ENCODE measurements at regions not wholly inside any gene's neighbourhood (a gene's known extent, or its start where the extent isn't known, plus 50 kb on each side); places are given as distances from the start of the nearest gene placed in this dataset.
A peak's percentile ranks its signal among the peaks of the same experiment; 100 is the strongest.

DNA sequence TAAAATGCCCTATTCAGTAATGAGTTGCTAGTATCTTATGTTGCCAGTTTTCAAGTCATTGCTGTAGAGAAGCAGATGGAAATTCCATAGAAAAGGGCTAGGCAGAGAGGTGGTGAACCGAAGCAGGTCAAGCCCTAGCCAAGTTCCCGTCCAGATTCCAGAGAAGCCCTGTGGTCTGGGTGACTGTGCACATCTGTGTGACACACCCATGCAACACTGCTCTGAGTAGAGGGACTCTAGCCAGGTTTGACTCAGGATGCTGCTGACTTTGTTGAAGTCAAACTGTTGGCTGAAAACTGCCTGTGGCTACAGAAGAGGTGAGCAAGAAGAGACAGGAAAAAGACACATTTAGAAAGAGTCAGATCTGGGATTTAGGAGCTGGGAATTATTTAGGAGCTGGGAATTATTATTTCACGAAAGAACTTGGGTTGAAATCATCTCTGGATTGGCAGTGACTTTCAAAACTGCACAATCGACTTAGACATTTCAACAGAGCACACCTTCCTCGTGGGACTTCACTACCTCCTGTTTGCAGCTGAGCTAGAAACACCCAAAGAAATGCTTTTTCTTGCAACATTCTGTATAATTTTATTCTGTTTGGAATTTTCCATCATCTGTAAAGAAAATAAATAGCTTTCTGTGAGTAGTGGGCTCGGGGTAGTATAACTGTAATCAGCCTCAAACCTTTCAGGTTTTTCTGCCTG, 149.1 kb upstream of the PRKCQ start:
- DNase-seq (ENCODE audit: low spot score in 2 of 2), result no peak
- Histone ChIP-seq H3K27ac (no peak overlapping the region), H3K4me3 (no peak overlapping the region), H3K9me3 (no peaks in the 10 kb centered on the region), H3K27me3 (no peaks in the 10 kb centered on the region), H3K36me3 (no peaks in the 10 kb centered on the region), H3K4me1 (peaks cover 0 to 16% (median 0%) of the 10 kb centered on the region in 4 donors)
- WGBS, 2 donors, result 46 to 57% methylated on average over 6 of the region's 6 CpGs
- no peak for TF ChIP-seq EP300 (IDR thresholded peaks at IDR 0.05)
- TF ChIP-seq, protein P1, sequence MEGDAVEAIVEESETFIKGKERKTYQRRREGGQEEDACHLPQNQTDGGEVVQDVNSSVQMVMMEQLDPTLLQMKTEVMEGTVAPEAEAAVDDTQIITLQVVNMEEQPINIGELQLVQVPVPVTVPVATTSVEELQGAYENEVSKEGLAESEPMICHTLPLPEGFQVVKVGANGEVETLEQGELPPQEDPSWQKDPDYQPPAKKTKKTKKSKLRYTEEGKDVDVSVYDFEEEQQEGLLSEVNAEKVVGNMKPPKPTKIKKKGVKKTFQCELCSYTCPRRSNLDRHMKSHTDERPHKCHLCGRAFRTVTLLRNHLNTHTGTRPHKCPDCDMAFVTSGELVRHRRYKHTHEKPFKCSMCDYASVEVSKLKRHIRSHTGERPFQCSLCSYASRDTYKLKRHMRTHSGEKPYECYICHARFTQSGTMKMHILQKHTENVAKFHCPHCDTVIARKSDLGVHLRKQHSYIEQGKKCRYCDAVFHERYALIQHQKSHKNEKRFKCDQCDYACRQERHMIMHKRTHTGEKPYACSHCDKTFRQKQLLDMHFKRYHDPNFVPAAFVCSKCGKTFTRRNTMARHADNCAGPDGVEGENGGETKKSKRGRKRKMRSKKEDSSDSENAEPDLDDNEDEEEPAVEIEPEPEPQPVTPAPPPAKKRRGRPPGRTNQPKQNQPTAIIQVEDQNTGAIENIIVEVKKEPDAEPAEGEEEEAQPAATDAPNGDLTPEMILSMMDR (IDR thresholded peaks at IDR 0.05), result no peak
- TF ChIP-seq POLR2A (IDR thresholded peaks at IDR 0.05), result no peak

DNA sequence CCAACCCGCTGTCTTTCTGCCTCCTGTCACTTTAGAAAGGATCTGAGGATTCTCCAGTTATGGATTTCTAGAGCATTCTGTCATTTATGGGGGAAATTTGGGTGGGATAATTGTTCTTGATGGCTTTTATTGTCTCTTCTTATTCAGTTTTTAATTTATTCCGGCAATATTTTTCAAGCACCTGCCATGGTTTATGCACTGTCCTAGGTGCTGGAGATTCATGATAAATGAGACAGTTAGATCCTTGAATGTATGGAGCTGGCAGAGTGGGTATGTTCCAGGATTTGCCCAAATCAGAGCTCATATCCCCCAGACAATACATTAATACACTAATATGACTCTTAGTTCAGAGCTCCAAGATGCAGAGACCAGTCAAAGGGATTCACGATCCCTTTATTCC, 146.8 kb upstream of the PRKCQ start:
- no peak overlapping the region for H3K4me3 ChIP-seq
- 79 to 96% methylated on average over 3 of the region's 3 CpGs for WGBS, 2 donors
- no peak for DNase-seq (ENCODE audit: low spot score in 2 of 2)
- H3K27me3 ChIP-seq, result no peaks in the 10 kb centered on the region
- TF ChIP-seq EP300 (IDR thresholded peaks at IDR 0.05) (no peak), POLR2A (IDR thresholded peaks at IDR 0.05) (no peak)
- TF ChIP-seq, protein P1 (IDR thresholded peaks at IDR 0.05), result no peak
- no peaks in the 10 kb centered on the region for H3K9me3 ChIP-seq
- peaks cover 0 to 22% (median 0%) of the 10 kb centered on the region in 4 donors for H3K4me1 ChIP-seq
- H3K36me3 ChIP-seq, result no peaks in the 10 kb centered on the region
- no peak overlapping the region for H3K27ac ChIP-seq

DNA sequence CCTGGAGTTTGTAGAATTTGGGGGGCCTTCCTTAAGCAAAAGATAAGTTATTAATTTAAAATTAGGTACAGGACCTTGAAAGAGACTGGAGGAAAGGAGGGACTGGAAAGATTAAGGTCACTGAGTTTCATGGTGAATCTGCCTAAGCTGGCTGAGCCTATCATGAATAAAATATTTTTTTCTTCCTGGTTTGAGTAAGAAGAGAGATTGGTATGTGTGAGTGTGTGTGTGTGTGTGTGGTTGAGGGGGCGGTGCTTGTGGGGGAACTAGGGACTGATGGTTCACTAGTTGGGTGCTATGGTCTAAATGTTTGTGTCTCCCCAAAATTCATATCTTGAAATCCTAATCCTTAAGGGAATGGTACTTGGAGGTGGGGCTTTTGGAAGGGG, 142.5 kb upstream of the PRKCQ start:
- Histone ChIP-seq H3K36me3 (no peaks in the 10 kb centered on the region), H3K27me3 (no peaks in the 10 kb centered on the region), H3K4me1 (peaks cover 0 to 15% (median 0%) of the 10 kb centered on the region in 4 donors), H3K4me3 (no peak overlapping the region), H3K9me3 (no peaks in the 10 kb centered on the region), H3K27ac (peak overlapping the region in 2 of 4 donors; percentile 48 to 60)
- 76 to 94% methylated on average over 1 of the region's 1 CpG for WGBS, 2 donors
- DNase-seq (ENCODE audit: low spot score in 2 of 2), result no peak
- TF ChIP-seq POLR2A (IDR thresholded peaks at IDR 0.05), result no peak
- no peak for TF ChIP-seq EP300 (IDR thresholded peaks at IDR 0.05)
- TF ChIP-seq, protein P1 (IDR thresholded peaks at IDR 0.05), result no peak

GRCh38 chr10:6721964-6722615, 142.0 kb upstream of the PRKCQ start:
- WGBS, 2 donors, result 40 to 51% methylated on average over 11 of the region's 11 CpGs
- H3K4me3 ChIP-seq, result no peak overlapping the region
- H3K27me3 ChIP-seq, result no peaks in the 10 kb centered on the region
- H3K4me1 ChIP-seq, result peaks cover 0 to 15% (median 0%) of the 10 kb centered on the region in 4 donors
- H3K36me3 ChIP-seq, result no peaks in the 10 kb centered on the region
- H3K27ac ChIP-seq, result peak overlapping the region in 3 of 4 donors; percentile 16 to 67 (median 60)
- TF ChIP-seq EP300 (IDR thresholded peaks at IDR 0.05) (peak in 1 of 2 donors; percentile 70), POLR2A (IDR thresholded peaks at IDR 0.05) (no peak)
- TF ChIP-seq, protein P1 (IDR thresholded peaks at IDR 0.05), result no peak
- H3K9me3 ChIP-seq, result no peaks in the 10 kb centered on the region
- DNase-seq (ENCODE audit: low spot score in 2 of 2), result peak in 1 of 2 donors; percentile 36

DNA sequence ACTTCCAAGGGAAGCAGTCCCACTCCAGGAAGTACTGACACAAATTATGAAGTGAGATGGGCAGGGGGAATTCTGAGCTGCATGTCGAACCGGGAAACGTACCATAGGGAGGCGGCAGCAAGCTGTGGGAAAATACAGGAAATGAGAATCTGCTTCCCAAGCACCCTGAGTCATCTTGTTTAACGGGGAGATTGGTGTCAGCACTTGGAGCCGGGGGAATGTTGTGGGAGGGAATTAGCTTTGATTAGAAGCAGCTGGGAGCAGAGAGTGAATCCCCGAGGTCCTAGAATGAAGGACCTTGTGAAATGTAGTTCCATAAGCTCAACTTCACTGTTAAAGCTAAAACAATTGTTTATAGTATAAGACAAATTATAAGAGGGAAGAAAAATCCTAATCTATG, 141.4 kb upstream of the PRKCQ start:
- H3K36me3 ChIP-seq, result no peaks in the 10 kb centered on the region
- peak in 1 of 2 donors; percentile 24 for DNase-seq (ENCODE audit: low spot score in 2 of 2)
- H3K9me3 ChIP-seq, result no peaks in the 10 kb centered on the region
- H3K27me3 ChIP-seq, result no peaks in the 10 kb centered on the region
- peaks cover 0 to 15% (median 0%) of the 10 kb centered on the region in 4 donors for H3K4me1 ChIP-seq
- no peak overlapping the region for H3K4me3 ChIP-seq
- 21 to 41% methylated on average over 7 of the region's 7 CpGs for WGBS, 2 donors
- TF ChIP-seq, protein P1 (IDR thresholded peaks at IDR 0.05), result no peak
- TF ChIP-seq POLR2A (IDR thresholded peaks at IDR 0.05) (no peak), EP300 (IDR thresholded peaks at IDR 0.05) (no peak)
- H3K27ac ChIP-seq, result peak overlapping the region in 2 of 4 donors; percentile 16 to 67
